ENCODE measurements at regions not wholly inside any gene's neighbourhood (a gene's known extent, or its start where the extent isn't known, plus 50 kb on each side); places are given as distances from the start of the nearest gene placed in this dataset.

- ATAC-seq (ENCODE audit: low read depth), result no peak
- H3K9ac ChIP-seq (ENCODE audit: low read depth, low read length), result no peak overlapping the region
- H4K8ac ChIP-seq (ENCODE audit: low read depth in 2 of 2, low read length in 2 of 2), result no peak overlapping the region
- no peak overlapping the region for H2AK9ac ChIP-seq (replicated peaks; ENCODE audit: low read depth, low read length, poor library complexity)
- 0 out of 2 replicates have a peak, but pooled peaks cover 2% of the 10 kb centered on the region for H3K9me1 ChIP-seq (ENCODE audit: insufficient read depth, low read length)
- H3K23ac ChIP-seq (ENCODE audit: low read depth, low read length), result no peak overlapping the region
- no peaks in the 10 kb centered on the region for H3K9me3 ChIP-seq (ENCODE audit: control insufficient read depth, insufficient read depth, low read length)
- no peaks in the 10 kb centered on the region for H3K27me3 ChIP-seq (ENCODE audit: control insufficient read depth, insufficient read depth, low read length)
- peaks cover 6% of the 10 kb centered on the region for H3K4me1 ChIP-seq (ENCODE audit: control insufficient read depth, insufficient read depth, low read length)
- no peak overlapping the region for H2BK20ac ChIP-seq (ENCODE audit: low read depth, low read length)
- CTCF ChIA-PET, result no interaction called here
- H3K4ac ChIP-seq (ENCODE audit: low read depth, low read length), result no peak overlapping the region
- no peak overlapping the region for H3K4me2 ChIP-seq (ENCODE audit: low read depth, low read length)
- H2BK15ac ChIP-seq (ENCODE audit: low read depth, low read length), result no peak overlapping the region
- H3K18ac ChIP-seq (ENCODE audit: low read depth, low read length), result no peak overlapping the region
- H2BK120ac ChIP-seq (ENCODE audit: low read depth, low read length), result no peak overlapping the region
- no peak overlapping the region for H2AK5ac ChIP-seq (ENCODE audit: low read depth, low read length)
- dilution Hi-C loops (cut with HindIII; ENCODE audit: low sequenced_read_pairs, unreplicated experiment), result no loop called here
- no peak for TF ChIP-seq USF2 (IDR thresholded peaks at IDR 0.05; ENCODE audit: low read depth, low read length)
- no peak for TF ChIP-seq FOS (IDR thresholded peaks at IDR 0.05; ENCODE audit: low read depth, low read length)
- no peak for TF ChIP-seq RCOR1 (IDR thresholded peaks at IDR 0.05; ENCODE audit: insufficient replicate concordance, low read length)
- TF ChIP-seq CEBPB (IDR thresholded peaks at IDR 0.05; ENCODE audit: low read depth, low read length), result no peak
- TF ChIP-seq CTCF (conservative IDR thresholded peaks at IDR 0.05; ENCODE audit: low read depth, low read length), result no peak
- TF ChIP-seq BHLHE40 (IDR thresholded peaks at IDR 0.05; ENCODE audit: low read depth, low read length), result no peak
- TF ChIP-seq MXI1 (IDR thresholded peaks at IDR 0.05; ENCODE audit: borderline replicate concordance, low read depth, low read length), result no peak
- no peak for TF ChIP-seq MAFK (IDR thresholded peaks at IDR 0.05; ENCODE audit: low read depth, low read length)
- TF ChIP-seq CHD1 (IDR thresholded peaks at IDR 0.05; ENCODE audit: low read depth, low read length), result no peak
- no peak for TF ChIP-seq NFE2L2 (IDR thresholded peaks at IDR 0.05; ENCODE audit: low read depth, low read length)
- TF ChIP-seq SMC3 (IDR thresholded peaks at IDR 0.05; ENCODE audit: low read depth, low read length), result no peak
- TF ChIP-seq RFX5 (IDR thresholded peaks at IDR 0.05; ENCODE audit: low read depth, low read length), result no peak
- no peak for TF ChIP-seq ELK1 (IDR thresholded peaks at IDR 0.05; ENCODE audit: borderline replicate concordance, low read depth, low read length)
- TF ChIP-seq POLR2A (IDR thresholded peaks at IDR 0.05; ENCODE audit: low read depth, low read length), result no peak
- no peak overlapping the region for H4K91ac ChIP-seq (ENCODE audit: insufficient read depth, low read depth, low read length)
- intact Hi-C loops (cut with micrococcal nuclease), result loop anchor here (5.0 kb wide), 1 partner anchor 72 kb away; no protein-coding TSS in a partner anchor
- no peak for DNase-seq
- no peak overlapping the region for H3K56ac ChIP-seq (ENCODE audit: extremely low read depth, insufficient read depth, low read length)
- no peak overlapping the region for H3K27ac ChIP-seq (ENCODE audit: insufficient read depth, low read length)
- H3K36me3 ChIP-seq (ENCODE audit: control insufficient read depth, insufficient read depth, low read length), result no peaks in the 10 kb centered on the region
- no peaks in the 10 kb centered on the region for H4K20me1 ChIP-seq (ENCODE audit: insufficient read depth, low read length)
- H4K5ac ChIP-seq (ENCODE audit: low read depth, low read length), result no peak overlapping the region
- H3K14ac ChIP-seq (replicated peaks; ENCODE audit: low read depth, low read length), result no peak overlapping the region
- no peak overlapping the region for H3K4me3 ChIP-seq (ENCODE audit: insufficient read depth, low read depth, low read length)
- H2AFZ ChIP-seq (replicated peaks; ENCODE audit: low read length, poor library complexity), result no peak overlapping the region
- POLR2A ChIA-PET (ENCODE audit: unreplicated experiment), result no interaction called here
- in situ Hi-C loops (cut with MboI; ENCODE audit: low sequenced_read_pairs), result no loop called here
- no peak overlapping the region for H2BK5ac ChIP-seq (ENCODE audit: low read depth, low read length, poor library complexity, severe bottlenecking)
- H3K79me1 ChIP-seq (ENCODE audit: low read depth in 1 of 2, low read length in 2 of 2), result no peaks in the 10 kb centered on the region
- BruUV-seq (replicated peaks), result no TSS peak
Measured at GRCh38 chr2:133940134-133940533, 313.7 kb upstream of the MGAT5 start.
